Astrocyte of the cerebellum (primary cell): ENCODE measurements at regions not wholly inside any gene's neighbourhood (a gene's known extent, or its start where the extent isn't known, plus 50 kb on each side); places are given as distances from the start of the nearest gene placed in this dataset.

Source experiments
- DNase-seq: peaks from one replicate; pipeline ENCODE4 v3.0.0-alpha.2; 2011; ENCODE audit warnings: low read depth
- H3K4me3 ChIP-seq: 2 replicates; pipeline ENCODE4 v1.5.1; 2011; ENCODE audit warnings: mild to moderate bottlenecking, low read depth, low read length, moderate library complexity
- CTCF ChIP-seq: IDR thresholded peaks from 2 replicates; pipeline ENCODE4 v1.5.1; 2012; ENCODE audit warnings: low read length, low read depth, moderate library complexity, mild to moderate bottlenecking; ENCODE audit errors: missing control alignments
- in situ Hi-C: cut with HindIII; loops from 2 replicates; pipeline ENCODE4 v1.10.0; 2017; ENCODE audit warnings: low sequenced_read_pairs

- TF ChIP-seq CTCF: no peak
- in situ Hi-C loops: no loop called here
Observed at GRCh38 chr2:102078773-102079172, 63.8 kb upstream of the IL1R1 start.

GRCh38 chr2:102080451-102081242, 61.9 kb upstream of the IL1R1 start:
- in situ Hi-C loops: no loop called here
- DNase-seq: no peak
- no peak for TF ChIP-seq CTCF

More at GRCh38 chr2:102078773-102079172, 63.8 kb upstream of the IL1R1 start:
- no peak overlapping the region for H3K4me3 ChIP-seq
- no peak for DNase-seq

GRCh38 chr2:102081243-102081522, 61.4 kb upstream of the IL1R1 start:
- TF ChIP-seq CTCF: no peak
- DNase-seq: no peak
- in situ Hi-C loops: no loop called here
- H3K4me3 ChIP-seq: no peak overlapping the region

More at GRCh38 chr2:102080451-102081242, 61.9 kb upstream of the IL1R1 start:
- no peak overlapping the region for H3K4me3 ChIP-seq

GRCh38 chr2:102081606-102082005, 60.9 kb upstream of the IL1R1 start:
- no peak overlapping the region for H3K4me3 ChIP-seq
- DNase-seq: no peak
- in situ Hi-C loops: no loop called here
- no peak for TF ChIP-seq CTCF

GRCh38 chr2:102082571-102083392, 59.8 kb upstream of the IL1R1 start:
- peak; percentile 77 for DNase-seq
- in situ Hi-C loops: no loop called here
- no peak overlapping the region for H3K4me3 ChIP-seq
- no peak for TF ChIP-seq CTCF

- no peak for TF ChIP-seq CTCF
- no peak overlapping the region for H3K4me3 ChIP-seq
- in situ Hi-C loops: no loop called here
- DNase-seq: no peak
Observed at GRCh38 chr2:102083393-102083703, 59.2 kb upstream of the IL1R1 start.
